HG03097 (cell line): ENCODE measurements at regions not wholly inside any gene's neighbourhood (a gene's known extent, or its start where the extent isn't known, plus 50 kb on each side); places are given as distances from the start of the nearest gene placed in this dataset.

Experiments used
- ATAC-seq: cut with Tn5 transposase; IDR thresholded peaks from one replicate; pipeline ENCODE4 v1.9.1; 2021; ENCODE audit not compliant: unreplicated experiment, low FRiP score

DNA sequence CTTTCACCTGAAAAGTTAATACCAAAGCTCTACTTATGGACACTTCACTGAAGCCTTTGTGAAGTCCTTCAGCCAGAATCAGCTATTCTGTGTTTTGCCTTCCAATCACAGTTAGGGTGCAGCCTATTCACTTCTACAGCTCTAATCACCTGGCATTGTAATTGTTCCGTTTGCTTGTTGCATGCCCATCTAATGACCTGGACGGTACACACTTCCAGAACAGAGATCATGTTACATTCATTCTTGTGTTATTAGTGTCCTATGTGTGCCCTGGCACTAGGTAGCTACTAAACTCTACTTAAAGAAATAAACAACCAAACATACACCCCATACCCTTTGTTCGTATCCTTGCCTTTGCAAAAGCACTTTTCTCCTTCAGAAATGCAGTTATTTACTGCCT is 1162.9 kb upstream of the WWC1 start:
- no peak for ATAC-seq

DNA sequence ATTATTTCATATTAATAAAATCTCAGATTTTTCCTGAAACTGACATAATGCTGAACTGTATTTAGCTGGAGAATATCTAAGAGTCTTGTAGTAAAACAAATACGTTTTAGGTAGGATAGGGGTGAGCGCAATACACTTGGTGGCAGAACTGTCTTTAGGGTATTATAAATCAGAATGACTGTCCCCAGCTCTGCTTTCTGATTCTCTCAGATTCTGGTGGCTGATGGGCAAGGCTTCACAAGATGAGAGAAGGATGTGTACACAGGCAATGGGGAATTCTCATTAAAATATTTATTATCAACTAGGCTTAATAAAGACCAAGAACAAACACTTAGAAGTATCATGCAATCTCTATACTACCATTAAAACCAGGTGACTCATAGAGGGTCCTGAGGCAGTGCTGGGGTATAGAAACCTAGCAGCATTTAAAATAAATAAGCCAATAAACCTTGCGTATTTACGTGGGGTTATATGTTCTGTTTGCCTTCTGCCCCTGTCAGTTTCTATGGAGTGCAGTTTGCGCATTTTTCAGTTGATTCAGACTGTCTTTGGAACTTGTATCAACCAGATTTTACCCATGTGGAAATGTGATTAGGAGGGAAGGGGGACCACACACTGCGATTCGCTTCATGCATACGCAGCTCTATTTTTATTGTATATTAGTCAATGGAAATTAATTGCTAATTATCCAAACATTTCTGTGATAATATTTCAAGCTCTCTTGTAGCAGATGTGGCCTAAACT is 1150.7 kb upstream of the WWC1 start:
- no peak for ATAC-seq

DNA sequence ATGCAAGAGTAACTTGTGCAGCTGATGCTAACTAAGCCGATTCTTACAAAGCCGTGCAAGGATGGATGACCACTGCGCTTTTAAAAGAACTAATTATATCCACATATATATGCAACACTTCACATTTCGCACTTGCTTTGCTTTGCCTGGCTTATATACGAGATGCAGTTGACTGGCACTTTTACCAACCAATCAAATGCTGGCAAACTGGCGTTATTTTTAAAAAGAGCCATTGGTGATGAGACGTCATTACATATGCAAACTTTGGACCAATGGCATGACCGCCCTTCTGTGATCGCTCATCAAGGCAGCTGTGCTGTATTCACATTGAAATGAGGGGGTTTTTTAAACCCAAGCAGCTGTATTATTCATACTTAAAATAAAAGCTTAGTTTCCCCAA is 1147.7 kb upstream of the WWC1 start:
- ATAC-seq: no peak

- no peak for ATAC-seq
Observed at GRCh38 chr5:167145841-167146240, 1145.6 kb upstream of the WWC1 start.

DNA sequence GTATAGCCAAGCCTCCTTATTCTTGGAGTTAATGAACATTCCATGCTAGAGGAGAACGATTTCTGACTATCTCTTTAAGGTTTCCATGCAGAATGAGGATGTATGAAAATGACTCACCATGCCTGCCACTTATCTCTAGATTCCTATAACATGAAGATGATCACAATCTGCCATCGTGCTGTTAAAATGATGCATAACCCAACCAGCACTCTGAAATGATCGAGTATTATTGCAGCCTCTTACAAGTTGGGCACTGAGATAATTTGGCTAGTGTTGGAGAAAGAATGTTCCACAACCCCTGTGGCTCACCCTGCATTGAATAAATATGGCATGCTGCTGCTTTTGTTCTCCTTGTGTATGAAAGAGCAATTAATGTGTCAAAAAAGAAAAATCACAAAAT is 1143.6 kb upstream of the WWC1 start:
- ATAC-seq: no peak

DNA sequence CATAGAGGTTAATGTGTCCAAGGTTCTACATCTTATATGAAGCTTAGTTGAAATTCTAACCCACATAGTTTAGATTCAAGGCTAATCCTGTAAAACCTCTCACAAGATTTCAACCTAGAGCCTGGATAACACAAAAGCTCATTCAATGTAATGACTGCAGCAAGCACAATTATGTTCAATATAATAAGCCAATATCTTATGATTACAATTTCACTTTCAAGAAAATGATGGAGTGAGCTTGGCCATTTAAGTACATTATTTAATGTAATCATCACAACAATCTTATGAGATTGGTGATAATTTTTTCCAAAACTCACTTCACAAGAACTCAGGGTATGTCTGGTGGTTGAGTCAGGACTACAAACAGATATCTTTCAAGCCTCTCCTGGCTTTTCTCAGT is 1140.8 kb upstream of the WWC1 start:
- no peak for ATAC-seq

GRCh38 chr5:167152561-167152960 is 1138.9 kb upstream of the WWC1 start:
- ATAC-seq: no peak

DNA sequence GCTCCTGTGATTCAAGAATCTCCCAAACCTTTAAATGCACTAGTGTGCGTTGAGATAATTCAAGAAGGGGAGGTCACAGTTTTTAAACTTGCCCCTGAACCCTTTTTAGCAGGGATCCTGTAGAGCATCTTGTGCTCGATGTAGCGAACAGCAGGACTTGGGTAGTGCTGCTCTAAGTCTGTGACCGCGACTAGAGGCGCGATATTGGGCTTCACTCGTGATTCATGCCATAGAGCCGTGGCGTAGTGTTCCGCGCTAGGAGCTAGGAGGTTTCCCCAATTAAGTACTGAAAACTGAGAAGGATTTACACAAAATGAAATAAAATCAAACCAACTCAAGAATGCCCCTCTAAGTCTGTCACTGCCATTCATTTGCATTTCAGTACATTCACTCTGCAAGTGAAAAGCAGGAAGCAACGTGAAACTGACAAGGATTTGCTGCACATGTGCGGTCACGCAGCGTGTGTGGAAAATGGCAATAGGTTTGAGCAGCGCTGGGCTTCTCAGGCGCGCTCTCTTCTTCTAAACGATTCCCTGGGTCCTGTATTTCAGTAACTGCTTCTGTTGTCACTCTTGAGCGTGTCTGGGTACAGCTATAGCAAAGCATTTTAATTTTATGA is 1135.9 kb upstream of the WWC1 start:
- ATAC-seq: no peak

GRCh38 chr5:167156446-167156845 is 1135.0 kb upstream of the WWC1 start:
- ATAC-seq: no peak

- no peak for ATAC-seq
Observed at GRCh38 chr5:167158588-167158987, 1132.9 kb upstream of the WWC1 start.

GRCh38 chr5:167160388-167160787 is 1131.1 kb upstream of the WWC1 start:
- ATAC-seq: no peak

- no peak for ATAC-seq
Observed at GRCh38 chr5:167166696-167167095, 1124.7 kb upstream of the WWC1 start.

- no peak for ATAC-seq
Observed at GRCh38 chr5:167167191-167167795, 1124.2 kb upstream of the WWC1 start.

- ATAC-seq: no peak
Observed at GRCh38 chr5:167168971-167169370, 1122.5 kb upstream of the WWC1 start.

GRCh38 chr5:167171056-167171455 is 1120.4 kb upstream of the WWC1 start:
- ATAC-seq: no peak

GRCh38 chr5:167177736-167178135 is 1113.7 kb upstream of the WWC1 start:
- ATAC-seq: no peak

- no peak for ATAC-seq
Observed at GRCh38 chr5:167180906-167181305, 1110.5 kb upstream of the WWC1 start.

GRCh38 chr5:167205881-167206280 is 1085.6 kb upstream of the WWC1 start:
- no peak for ATAC-seq

- ATAC-seq: no peak
Observed at GRCh38 chr5:167207081-167207480, 1084.4 kb upstream of the WWC1 start.

DNA sequence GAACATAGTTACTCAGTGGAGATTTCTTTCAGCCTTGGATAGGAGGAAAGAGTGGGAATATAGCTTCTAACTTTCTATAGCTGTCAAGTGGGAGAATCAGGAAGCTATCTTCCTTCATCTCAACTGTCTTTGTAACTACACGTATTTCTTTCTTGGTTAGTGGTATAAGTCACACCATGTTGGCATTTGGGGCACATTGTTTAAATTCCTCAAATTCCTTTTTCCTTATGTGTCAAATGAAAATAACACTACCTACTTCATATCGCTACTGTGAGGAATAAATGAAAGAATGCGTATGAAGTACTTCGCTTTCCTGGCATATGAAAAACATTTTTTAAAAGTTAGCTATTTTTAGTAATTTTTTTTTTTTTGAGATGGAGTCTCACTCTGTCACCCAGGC is 1082.5 kb upstream of the WWC1 start:
- ATAC-seq: no peak

- no peak for ATAC-seq
Observed at GRCh38 chr5:167217097-167217743, 1074.2 kb upstream of the WWC1 start.

DNA sequence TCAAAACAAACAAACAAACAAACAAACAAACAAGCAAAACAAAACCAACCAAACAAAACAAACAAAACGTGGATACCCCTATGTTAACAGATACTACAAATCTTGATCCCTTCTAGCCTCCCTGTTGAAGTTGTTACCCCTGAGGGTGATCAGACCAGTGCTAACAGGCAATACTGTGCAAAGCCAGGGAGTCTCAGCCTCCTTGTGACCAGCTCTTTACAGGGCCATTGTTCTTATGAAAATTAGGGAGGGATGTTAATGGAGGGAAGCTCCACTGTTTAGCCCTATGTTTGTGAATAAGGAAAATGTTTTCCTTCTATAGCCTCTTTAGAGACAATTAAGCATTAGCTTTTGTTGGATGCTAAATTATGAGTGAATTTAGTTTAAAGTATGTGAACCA is 1072.1 kb upstream of the WWC1 start:
- no peak for ATAC-seq
